GM19193 (cell line): ENCODE measurements at regions not wholly inside any gene's neighbourhood (a gene's known extent, or its start where the extent isn't known, plus 50 kb on each side); places are given as distances from the start of the nearest gene placed in this dataset.

Experiments used
- POLR2A ChIP-seq: IDR thresholded peaks from 4 replicates; pipeline ENCODE4 v1.6.1; 2011; ENCODE audit not compliant: insufficient read depth, insufficient read length; ENCODE audit errors: extremely low read depth

GRCh38 chr5:124642151-124642550, 104.3 kb downstream of the ZNF608 start:
- no peak for TF ChIP-seq POLR2A

GRCh38 chr5:124641154-124641792, 105.2 kb downstream of the ZNF608 start:
- no peak for TF ChIP-seq POLR2A

GRCh38 chr5:124639095-124639665, 107.3 kb downstream of the ZNF608 start:
- no peak for TF ChIP-seq POLR2A

GRCh38 chr5:124637011-124637410, 109.4 kb downstream of the ZNF608 start:
- TF ChIP-seq POLR2A: no peak

GRCh38 chr5:124634741-124635323, 111.6 kb downstream of the ZNF608 start:
- no peak for TF ChIP-seq POLR2A

GRCh38 chr5:124634228-124634739, 112.2 kb downstream of the ZNF608 start:
- no peak for TF ChIP-seq POLR2A

- no peak for TF ChIP-seq POLR2A
Observed at GRCh38 chr5:124633209-124633608, 113.2 kb downstream of the ZNF608 start.

- TF ChIP-seq POLR2A: no peak
Observed at GRCh38 chr5:124631874-124632550, 114.4 kb downstream of the ZNF608 start.

GRCh38 chr5:124630767-124631704, 115.4 kb downstream of the ZNF608 start:
- TF ChIP-seq POLR2A: no peak

GRCh38 chr5:124628721-124629596, 117.5 kb downstream of the ZNF608 start:
- TF ChIP-seq POLR2A: no peak

- no peak for TF ChIP-seq POLR2A
Observed at GRCh38 chr5:124627815-124628595, 118.4 kb downstream of the ZNF608 start.

GRCh38 chr5:124626053-124626452, 120.4 kb downstream of the ZNF608 start:
- no peak for TF ChIP-seq POLR2A

GRCh38 chr5:124623265-124623664, 123.2 kb downstream of the ZNF608 start:
- TF ChIP-seq POLR2A: no peak
